IMR-90 (cell line): ENCODE measurements at regions not wholly inside any gene's neighbourhood (a gene's known extent, or its start where the extent isn't known, plus 50 kb on each side); places are given as distances from the start of the nearest gene placed in this dataset.
A peak's percentile ranks its signal among the peaks of the same experiment; 100 is the strongest.

ENCODE experiments used
- ATAC-seq: fragments of 200-7000 bp; cut with Tn5 transposase; 2 replicates; pipeline ENCODE4 v1.9.1; 2020; ENCODE audit warnings: low read depth, mild to moderate bottlenecking, moderate library complexity
- BruUV-seq: library from RNA; stranded (reverse); fragments of 400-500 nt; replicated peaks from 2 replicates; lab custom pipeline; 2021; lab: Mats Ljungman, UMichigan
- CTCF ChIA-PET: fragments of 300-600 bp; formaldehyde crosslinking; extraction: SDS; loops from one replicate; lab custom pipeline; 2021; ENCODE audit warnings: antibody characterized with exemption; lab: Yijun Ruan, JAX
- POLR2A ChIA-PET: fragments of 300-600 bp; sonication (Branson Sonifier 250); formaldehyde crosslinking; loops from one replicate; lab custom pipeline; 2022; ENCODE audit warnings: antibody characterized with exemption; ENCODE audit not compliant: unreplicated experiment; lab: Charles Lee
- DNase-seq: peaks from one replicate; pipeline ENCODE4 v3.0.0; 2013
- H2AFZ ChIP-seq: replicated peaks from 2 replicates; pipeline ENCODE3; 2013; ENCODE audit warnings: low read length, mild to moderate bottlenecking; ENCODE audit not compliant: poor library complexity
- H2AK5ac ChIP-seq: 2 replicates; pipeline ENCODE4 v1.6.1; 2013; ENCODE audit warnings: low read depth, low read length, inconsistent platforms
- H2AK9ac ChIP-seq: replicated peaks from 2 replicates; pipeline ENCODE3; 2013; ENCODE audit warnings: mild to moderate bottlenecking, low read depth, low read length, moderate library complexity; ENCODE audit not compliant: poor library complexity
- H2BK120ac ChIP-seq: 2 replicates; pipeline ENCODE4 v1.6.1; 2013; ENCODE audit warnings: low read depth, low read length, inconsistent platforms
- H2BK15ac ChIP-seq: 3 replicates; pipeline ENCODE4 v1.6.1; 2013; ENCODE audit warnings: low read depth, low read length, inconsistent platforms
- H2BK20ac ChIP-seq: 2 replicates; pipeline ENCODE4 v1.6.1; 2013; ENCODE audit warnings: low read depth, mild to moderate bottlenecking, inconsistent platforms, low read length, moderate library complexity
- H2BK5ac ChIP-seq: 2 replicates; pipeline ENCODE4 v1.6.1; 2013; ENCODE audit warnings: mild to moderate bottlenecking, low read depth, low read length, inconsistent platforms; ENCODE audit not compliant: poor library complexity, severe bottlenecking
- H3K14ac ChIP-seq: replicated peaks from 2 replicates; pipeline ENCODE4 v1.6.1; 2013; ENCODE audit warnings: low read depth, low read length, inconsistent platforms
- H3K18ac ChIP-seq: 2 replicates; pipeline ENCODE4 v1.6.1; 2013; ENCODE audit warnings: low read depth, low read length, control low read depth
- H3K23ac ChIP-seq: 2 replicates; pipeline ENCODE4 v1.6.1; 2013; ENCODE audit warnings: low read depth, low read length, inconsistent platforms
- H3K27ac ChIP-seq: 2 replicates; pipeline ENCODE4 v1.5.1; 2013; ENCODE audit warnings: mild to moderate bottlenecking, control low read depth, low read length; ENCODE audit not compliant: insufficient read depth
- H3K27me3 ChIP-seq: 2 replicates; pipeline ENCODE4 v1.6.1; 2013; ENCODE audit warnings: low read length; ENCODE audit not compliant: control insufficient read depth, insufficient read depth
- H3K36me3 ChIP-seq: 2 replicates; pipeline ENCODE4 v1.6.1; 2013; ENCODE audit warnings: low read length, mixed read lengths; ENCODE audit not compliant: control insufficient read depth, insufficient read depth
- H3K4ac ChIP-seq: 2 replicates; pipeline ENCODE4 v1.6.1; 2013; ENCODE audit warnings: low read depth, low read length, inconsistent platforms
- H3K4me1 ChIP-seq: 2 replicates; pipeline ENCODE4 v1.6.1; 2013; ENCODE audit warnings: low read length, mixed read lengths; ENCODE audit not compliant: control insufficient read depth, insufficient read depth
- H3K4me2 ChIP-seq: 2 replicates; pipeline ENCODE4 v1.6.1; 2013; ENCODE audit warnings: low read depth, mild to moderate bottlenecking, control low read depth, low read length, moderate library complexity
- H3K4me3 ChIP-seq: 2 replicates; pipeline ENCODE4 v1.5.1; 2013; ENCODE audit warnings: low read depth, mild to moderate bottlenecking, control low read depth, low read length, moderate library complexity; ENCODE audit not compliant: insufficient read depth
- H3K56ac ChIP-seq: 2 replicates; pipeline ENCODE4 v1.6.1; 2013; ENCODE audit warnings: low read length, inconsistent platforms; ENCODE audit not compliant: insufficient read depth; ENCODE audit errors: extremely low read depth
- H3K79me1 ChIP-seq, 2 experiments: 2 replicates each; pipeline ENCODE4 v1.6.1; 2013; ENCODE audit warnings: low read length in 2 of 2, inconsistent platforms in 1 of 2, low read depth in 1 of 2
- H3K9ac ChIP-seq: 2 replicates; pipeline ENCODE4 v1.6.1; 2013; ENCODE audit warnings: low read depth, low read length, control low read depth
- H3K9me1 ChIP-seq: 2 replicates; pipeline ENCODE4 v1.6.1; 2013; ENCODE audit warnings: low read length, inconsistent platforms; ENCODE audit not compliant: insufficient read depth
- H3K9me3 ChIP-seq: 2 replicates; pipeline ENCODE4 v1.6.1; 2013; ENCODE audit warnings: low read length; ENCODE audit not compliant: control insufficient read depth, insufficient read depth
- H4K20me1 ChIP-seq: 2 replicates; pipeline ENCODE4 v1.6.1; 2013; ENCODE audit warnings: low read length, inconsistent platforms; ENCODE audit not compliant: insufficient read depth
- H4K5ac ChIP-seq: 2 replicates; pipeline ENCODE4 v1.6.1; 2013; ENCODE audit warnings: mild to moderate bottlenecking, low read depth, low read length, control low read depth
- H4K8ac ChIP-seq, 2 experiments: 2 replicates each; pipeline ENCODE4 v1.6.1; 2013; ENCODE audit warnings: low read depth in 2 of 2, low read length in 2 of 2, control low read depth in 1 of 2, inconsistent platforms in 1 of 2
- H4K91ac ChIP-seq: 2 replicates; pipeline ENCODE4 v1.6.1; 2013; ENCODE audit warnings: low read depth, low read length, inconsistent platforms; ENCODE audit not compliant: insufficient read depth
- MAFK ChIP-seq: IDR thresholded peaks from 2 replicates; pipeline ENCODE4 v1.6.1; 2012; ENCODE audit warnings: low read depth, low read length, improper control_type of control experiment
- SMC3 ChIP-seq: fragments of 150-350 bp; IDR thresholded peaks from 2 replicates; pipeline ENCODE4 v1.6.1; 2016; ENCODE audit warnings: low read depth, mild to moderate bottlenecking, antibody characterized with exemption, low read length, moderate library complexity
- WGBS, 2 experiments: methylation state at CpG; one replicate each; pipeline versions ENCODE4 v1.1.5 to v1.1.7; 2013; ENCODE audit warnings: missing lambda C conversion rate in 2 of 2; ENCODE audit not compliant: insufficient read length in 1 of 2; ENCODE audit errors: extremely low coverage in 2 of 2; 5-methylcytosine and 5-hydroxymethylcytosine counted together
- dilution Hi-C: fragments of 300-500 bp; cut with HindIII; formaldehyde crosslinking; loops from one replicate; pipeline ENCODE4 v1.14.3; 2018; ENCODE audit warnings: low sequenced_read_pairs; ENCODE audit not compliant: unreplicated experiment
- in situ Hi-C: fragments of 300-500 bp; cut with MboI; formaldehyde crosslinking; loops from 3 replicates; pipeline ENCODE4 v1.14.3; 2019; ENCODE audit warnings: low sequenced_read_pairs, inconsistent platforms, mixed read lengths
- intact Hi-C: fragments of 100-400 bp; cut with micrococcal nuclease; formaldehyde crosslinking; loops from 2 replicates; pipeline ENCODE4 v1.10.0; 2022

DNA sequence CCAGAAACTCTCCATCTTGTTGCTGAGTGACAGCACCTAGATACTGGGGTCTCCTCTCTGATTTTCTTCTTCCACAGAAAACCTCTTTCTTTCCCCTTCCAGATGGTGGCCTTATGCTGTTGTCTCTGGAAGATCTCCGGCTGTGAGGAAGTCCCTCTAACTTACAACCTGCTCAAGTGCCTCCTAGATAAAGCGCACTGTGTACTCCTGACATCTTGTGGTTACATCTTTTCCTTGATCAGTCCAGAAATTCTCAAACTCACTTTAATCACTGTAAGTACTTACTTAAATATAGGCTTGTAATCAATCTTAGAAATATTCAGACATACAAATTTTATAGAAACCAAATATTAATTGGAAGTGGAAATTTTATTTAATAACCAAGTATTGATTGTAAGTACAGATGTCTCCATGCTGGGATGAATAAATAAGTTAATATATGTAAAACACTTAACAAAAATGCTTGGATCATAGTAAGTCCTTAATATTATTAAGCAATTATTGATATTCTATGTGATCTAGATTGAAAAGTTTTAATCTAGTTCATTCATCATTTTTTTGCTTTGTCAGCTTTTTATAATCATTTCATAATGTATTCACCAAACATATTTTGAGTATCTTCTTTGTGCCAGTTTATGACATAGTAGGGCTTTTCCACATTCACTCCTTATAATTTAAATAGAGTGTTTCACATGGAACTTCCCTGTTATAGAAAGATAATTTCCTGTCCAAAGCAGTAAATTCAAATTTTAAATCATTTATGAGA is 1381.4 kb upstream of the CDH6 start:
- H3K14ac ChIP-seq: no peak overlapping the region
- H3K9ac ChIP-seq: no peak overlapping the region
- H4K5ac ChIP-seq: no peak overlapping the region
- BruUV-seq: no TSS peak
- no peak overlapping the region for H4K8ac ChIP-seq
- WGBS, 2 experiments: no CpG with 5 or more reads among the region's 2 CpGs
- no peaks in the 10 kb centered on the region for H3K4me1 ChIP-seq
- POLR2A ChIA-PET: no interaction called here
- peak; percentile 96 for TF ChIP-seq MAFK
- no peak for TF ChIP-seq SMC3
- no peak overlapping the region for H3K4me3 ChIP-seq
- CTCF ChIA-PET: no interaction called here
- in situ Hi-C loops (no loop called here), dilution Hi-C loops (no loop called here), intact Hi-C loops (no loop called here)
- no peaks in the 10 kb centered on the region for H3K79me1 ChIP-seq
- H3K36me3 ChIP-seq: no peaks in the 10 kb centered on the region
- H4K91ac ChIP-seq: no peak overlapping the region
- H3K27ac ChIP-seq: no peak overlapping the region
- H3K27me3 ChIP-seq: no peaks in the 10 kb centered on the region
- H3K56ac ChIP-seq: no peak overlapping the region
- H2AK9ac ChIP-seq: no peak overlapping the region
- H2BK15ac ChIP-seq: no peak overlapping the region
- H3K23ac ChIP-seq: no peak overlapping the region
- no peak overlapping the region for H2AFZ ChIP-seq
- no peaks in the 10 kb centered on the region for H3K9me1 ChIP-seq
- no peak overlapping the region for H2AK5ac ChIP-seq
- peaks cover 4% of the 10 kb centered on the region; the same call in 1 of the 2 replicates for H3K9me3 ChIP-seq
- no peak overlapping the region for H3K18ac ChIP-seq
- no peaks in the 10 kb centered on the region for H4K20me1 ChIP-seq
- no peak overlapping the region for H2BK20ac ChIP-seq
- no peak for ATAC-seq
- no peak overlapping the region for H2BK120ac ChIP-seq
- no peak overlapping the region for H3K4ac ChIP-seq
- H2BK5ac ChIP-seq: no peak overlapping the region
- DNase-seq: no peak
- no peak overlapping the region for H3K4me2 ChIP-seq
